ENCODE measurements at regions not wholly inside any gene's neighbourhood (a gene's known extent, or its start where the extent isn't known, plus 50 kb on each side); places are given as distances from the start of the nearest gene placed in this dataset.

- POLR2A ChIA-PET, result no interaction called here
- DNase-seq (ENCODE audit: low spot score) (no peak), ATAC-seq (no peak)
- peaks cover 10% of the 10 kb centered on the region; the same call in 1 of the 2 replicates for H3K9me3 Mint-ChIP-seq
- TF ChIP-seq ATF1 (CRISPR knock-in tag; IDR thresholded peaks at IDR 0.05) (no peak), JUN (CRISPR knock-in tag; IDR thresholded peaks at IDR 0.05) (no peak), CREM (CRISPR knock-in tag; IDR thresholded peaks at IDR 0.05) (no peak), ERG (CRISPR knock-in tag; IDR thresholded peaks at IDR 0.05) (no peak), SOX15 (CRISPR knock-in tag; IDR thresholded peaks at IDR 0.05) (no peak), ZMAT4 (CRISPR knock-in tag; IDR thresholded peaks at IDR 0.05) (no peak), ZNF281 (CRISPR knock-in tag; IDR thresholded peaks at IDR 0.05) (no peak), TCF7 (CRISPR knock-in tag; IDR thresholded peaks at IDR 0.05; ENCODE audit: low read depth) (no peak), ZBTB43 (CRISPR knock-in tag; IDR thresholded peaks at IDR 0.05) (no peak), NFE2L1 (CRISPR knock-in tag; IDR thresholded peaks at IDR 0.05) (no peak), NR1H2 (CRISPR knock-in tag; IDR thresholded peaks at IDR 0.05) (no peak), ZNF138 (CRISPR knock-in tag; conservative IDR thresholded peaks at IDR 0.05) (no peak), ATF6 (CRISPR knock-in tag; IDR thresholded peaks at IDR 0.05) (no peak), CREB1 (CRISPR knock-in tag; IDR thresholded peaks at IDR 0.05) (no peak), ATF2 (CRISPR knock-in tag; IDR thresholded peaks at IDR 0.05; ENCODE audit: borderline replicate concordance, low read depth) (no peak), GRHL2 (CRISPR knock-in tag; IDR thresholded peaks at IDR 0.05; ENCODE audit: insufficient replicate concordance, severe bottlenecking) (no peak)
- H3K27me3 Mint-ChIP-seq (ENCODE audit: low read depth), result no peaks in the 10 kb centered on the region
- no peaks in the 10 kb centered on the region; the same call in 1 of the 2 replicates for H3K36me3 Mint-ChIP-seq
- CTCF ChIA-PET, result no interaction called here
- peaks cover 4% of the 10 kb centered on the region for H3K4me1 Mint-ChIP-seq
- no peak overlapping the region for H3K4me3 Mint-ChIP-seq
- no peak overlapping the region for H3K27ac Mint-ChIP-seq
These were observed 384.5 kb upstream of the SULF2 start for GRCh38 chr20:48169650-48170225.
